Panc1 (cell line): ENCODE measurements at regions not wholly inside any gene's neighbourhood (a gene's known extent, or its start where the extent isn't known, plus 50 kb on each side); places are given as distances from the start of the nearest gene placed in this dataset.

Source experiments
- CTCF ChIP-seq: fragments of 450-650 bp; IDR thresholded peaks from 2 replicates; pipeline ENCODE4 v1.5.1; 2017; ENCODE audit warnings: mild to moderate bottlenecking
- POLR2AphosphoS5 ChIP-seq: IDR thresholded peaks from 2 replicates; pipeline ENCODE4 v1.6.1; 2012; ENCODE audit warnings: mild to moderate bottlenecking, low read depth, low read length, moderate library complexity
- REST ChIP-seq, 2 experiments: IDR thresholded peaks; 2 replicates each; pipeline ENCODE4 v1.6.1; 2011 to 2012; ENCODE audit warnings: low read depth in 2 of 2, control low read depth in 1 of 2, low read length in 1 of 2, mild to moderate bottlenecking in 1 of 2, moderate library complexity in 1 of 2; ENCODE audit not compliant: insufficient read depth in 1 of 2
- SIN3A ChIP-seq: IDR thresholded peaks from 2 replicates; pipeline ENCODE4 v1.6.1; 2012; ENCODE audit warnings: low read depth, mild to moderate bottlenecking, low read length, moderate library complexity, borderline replicate concordance; ENCODE audit not compliant: insufficient read depth

GRCh38 chr11:104799251-104799650 lies 99.0 kb downstream of the CASP12 start:
- TF ChIP-seq POLR2AphosphoS5 (no peak), CTCF (no peak), REST (IDR thresholded peaks at IDR 0.05; ENCODE audit: insufficient read depth in 1 of 2, low read depth in 2 of 2, low read length in 1 of 2) (no peak), SIN3A (no peak)
